ENCODE measurements at regions not wholly inside any gene's neighbourhood (a gene's known extent, or its start where the extent isn't known, plus 50 kb on each side); places are given as distances from the start of the nearest gene placed in this dataset.

- Histone ChIP-seq H3K4me1 (ENCODE audit: insufficient read depth) (no peaks in the 10 kb centered on the region), H2AFZ (no peak overlapping the region), H3K9me3 (ENCODE audit: low read depth) (no peaks in the 10 kb centered on the region), H3K36me3 (replicated peaks; ENCODE audit: insufficient read depth, low read depth) (no peaks in the 10 kb centered on the region), H3K27me3 (peaks cover 4% of the 10 kb centered on the region), H3K79me2 (no peaks in the 10 kb centered on the region), H3K9me2 (replicated peaks; ENCODE audit: insufficient read depth) (no peaks in the 10 kb centered on the region), H3K4me2 (no peak overlapping the region), H3K27ac (no peak overlapping the region), H3K4me3 (no peak overlapping the region), H4K20me1 (ENCODE audit: insufficient read depth, poor library complexity, severe bottlenecking) (no peaks in the 10 kb centered on the region)
- WGBS (ENCODE audit: low lambda C conversion rate, missing lambda C conversion rate), result 48% methylated on average over 15 of the region's 15 CpGs
- TF ChIP-seq CTCF (IDR thresholded peaks at IDR 0.05; ENCODE audit: poor library complexity), result no peak
- no peak for TF ChIP-seq EZH2 (IDR thresholded peaks at IDR 0.05; ENCODE audit: borderline replicate concordance)
- TF ChIP-seq EZH2phosphoT487 (IDR thresholded peaks at IDR 0.05; ENCODE audit: low read depth, severe bottlenecking, unreplicated experiment), result no peak
- DNase-seq (ENCODE audit: low spot score), result no peak
Measured at GRCh38 chr1:37240897-37241296, 206.6 kb upstream of the GRIK3 start.

- no peak for DNase-seq (ENCODE audit: low spot score)
- WGBS (ENCODE audit: low lambda C conversion rate, missing lambda C conversion rate), result 72% methylated on average over 5 of the region's 5 CpGs
- no peaks in the 10 kb centered on the region for H4K20me1 ChIP-seq (ENCODE audit: insufficient read depth, poor library complexity, severe bottlenecking)
- no peak overlapping the region for H2AFZ ChIP-seq
- no peak overlapping the region for H3K4me2 ChIP-seq
- no peaks in the 10 kb centered on the region for H3K9me2 ChIP-seq (replicated peaks; ENCODE audit: insufficient read depth)
- H3K9me3 ChIP-seq (ENCODE audit: low read depth), result no peaks in the 10 kb centered on the region
- no peaks in the 10 kb centered on the region for H3K79me2 ChIP-seq
- no peaks in the 10 kb centered on the region for H3K4me1 ChIP-seq (ENCODE audit: insufficient read depth)
- H3K27me3 ChIP-seq, result peaks cover 4% of the 10 kb centered on the region
- no peak overlapping the region for H3K27ac ChIP-seq
- no peak overlapping the region for H3K4me3 ChIP-seq
- H3K36me3 ChIP-seq (replicated peaks; ENCODE audit: insufficient read depth, low read depth), result no peaks in the 10 kb centered on the region
- no peak for TF ChIP-seq EZH2phosphoT487 (IDR thresholded peaks at IDR 0.05; ENCODE audit: low read depth, severe bottlenecking, unreplicated experiment)
- no peak for TF ChIP-seq CTCF (IDR thresholded peaks at IDR 0.05; ENCODE audit: poor library complexity)
Measured at GRCh38 chr1:37242501-37242900, 208.2 kb upstream of the GRIK3 start.

GRCh38 chr1:37243368-37244082 lies 209.2 kb upstream of the GRIK3 start:
- no peak for DNase-seq (ENCODE audit: low spot score)
- TF ChIP-seq EZH2phosphoT487 (IDR thresholded peaks at IDR 0.05; ENCODE audit: low read depth, severe bottlenecking, unreplicated experiment) (no peak), EZH2 (IDR thresholded peaks at IDR 0.05; ENCODE audit: borderline replicate concordance) (no peak)
- H3K27me3 ChIP-seq, result peaks cover 4% of the 10 kb centered on the region
- H3K79me2 ChIP-seq, result no peaks in the 10 kb centered on the region
- no peaks in the 10 kb centered on the region for H3K4me1 ChIP-seq (ENCODE audit: insufficient read depth)
- H3K4me2 ChIP-seq, result no peak overlapping the region
- H3K9me2 ChIP-seq (replicated peaks; ENCODE audit: insufficient read depth), result no peaks in the 10 kb centered on the region
- no peak overlapping the region for H3K27ac ChIP-seq
- H3K9me3 ChIP-seq (ENCODE audit: low read depth), result no peaks in the 10 kb centered on the region
- no peaks in the 10 kb centered on the region for H4K20me1 ChIP-seq (ENCODE audit: insufficient read depth, poor library complexity, severe bottlenecking)
- 59% methylated on average over 12 of the region's 12 CpGs for WGBS (ENCODE audit: low lambda C conversion rate, missing lambda C conversion rate)
- H3K4me3 ChIP-seq, result no peak overlapping the region
- H2AFZ ChIP-seq, result no peak overlapping the region
- no peaks in the 10 kb centered on the region for H3K36me3 ChIP-seq (replicated peaks; ENCODE audit: insufficient read depth, low read depth)

- Histone ChIP-seq H3K36me3 (replicated peaks; ENCODE audit: insufficient read depth, low read depth) (no peaks in the 10 kb centered on the region), H3K27ac (no peak overlapping the region), H3K4me3 (no peak overlapping the region), H3K9me3 (ENCODE audit: low read depth) (no peaks in the 10 kb centered on the region), H2AFZ (no peak overlapping the region), H3K4me2 (no peak overlapping the region), H3K4me1 (ENCODE audit: insufficient read depth) (no peaks in the 10 kb centered on the region), H3K9me2 (replicated peaks; ENCODE audit: insufficient read depth) (no peaks in the 10 kb centered on the region), H3K27me3 (peaks cover 4% of the 10 kb centered on the region), H3K79me2 (no peaks in the 10 kb centered on the region), H4K20me1 (ENCODE audit: insufficient read depth, poor library complexity, severe bottlenecking) (no peaks in the 10 kb centered on the region)
- WGBS (ENCODE audit: low lambda C conversion rate, missing lambda C conversion rate), result 84% methylated on average over 6 of the region's 6 CpGs
- DNase-seq (ENCODE audit: low spot score), result no peak
- TF ChIP-seq EZH2 (IDR thresholded peaks at IDR 0.05; ENCODE audit: borderline replicate concordance) (no peak), EZH2phosphoT487 (IDR thresholded peaks at IDR 0.05; ENCODE audit: low read depth, severe bottlenecking, unreplicated experiment) (no peak), CTCF (IDR thresholded peaks at IDR 0.05; ENCODE audit: poor library complexity) (no peak)
Measured at GRCh38 chr1:37244083-37244480, 209.8 kb upstream of the GRIK3 start.

Measured in hepatocyte (in vitro differentiated cells).